Panc1 (cell line): ENCODE measurements at regions not wholly inside any gene's neighbourhood (a gene's known extent, or its start where the extent isn't known, plus 50 kb on each side); places are given as distances from the start of the nearest gene placed in this dataset.
"Not testable (repeated sequence)": the region's sequence is repeated elsewhere in the genome, so short reads cannot be mapped to it uniquely, and the experiment has no call there.

Source experiments
- ATAC-seq: fragments of 200-7000 bp; cut with Tn5 transposase; 2 replicates; pipeline ENCODE4 v1.9.1; 2020; ENCODE audit warnings: mild to moderate bottlenecking, moderate library complexity
- BruUV-seq: library from RNA; stranded (reverse); fragments of 400-500 nt; replicated peaks from 2 replicates; lab custom pipeline; 2021; lab: Mats Ljungman, UMichigan
- CTCF ChIA-PET: fragments of 300-600 bp; sonication (Branson Sonifier 250); formaldehyde crosslinking; loops from one replicate; lab custom pipeline; 2022; ENCODE audit warnings: antibody characterized with exemption; lab: Charles Lee
- POLR2A ChIA-PET: fragments of 300-600 bp; sonication (Branson Sonifier 250); formaldehyde crosslinking; loops from one replicate; lab custom pipeline; 2022; ENCODE audit warnings: antibody characterized with exemption; lab: Charles Lee
- DNase-seq: peaks from one replicate; pipeline ENCODE4 v3.0.0-alpha.2; 2010; ENCODE audit warnings: low read depth, low spot score
- H3K27ac ChIP-seq: 2 replicates; pipeline ENCODE4 v1.5.1; 2011; ENCODE audit warnings: mild to moderate bottlenecking, low read length, inconsistent platforms
- H3K27me3 ChIP-seq: fragments of 200-500 bp; sonication (Bioruptor generic); 2 replicates; pipeline ENCODE4 v1.6.0; 2014; ENCODE audit warnings: low read length, inconsistent platforms; ENCODE audit not compliant: control insufficient read depth, insufficient read depth
- H3K36me3 ChIP-seq: fragments of 200-500 bp; sonication (Bioruptor generic); 2 replicates; pipeline ENCODE4 v1.5.1; 2014; ENCODE audit warnings: inconsistent platforms, mild to moderate bottlenecking, low read length, moderate library complexity; ENCODE audit not compliant: control insufficient read depth, insufficient read depth
- H3K4me1 ChIP-seq: 2 replicates; pipeline ENCODE4 v1.5.1; 2011; ENCODE audit warnings: inconsistent platforms, mild to moderate bottlenecking, low read length, moderate library complexity; ENCODE audit not compliant: control insufficient read depth, insufficient read depth
- H3K4me3 ChIP-seq, 2 experiments: 2 replicates each; pipeline ENCODE4 v1.5.1; 2011 to 2012; ENCODE audit warnings: low read depth in 2 of 2, low read length in 2 of 2, mild to moderate bottlenecking in 2 of 2, inconsistent platforms in 1 of 2, moderate library complexity in 1 of 2
- H3K9me3 ChIP-seq: fragments of 200-500 bp; sonication (Bioruptor generic); 2 replicates; pipeline ENCODE4 v1.5.1; 2014; ENCODE audit warnings: low read depth, mild to moderate bottlenecking, inconsistent platforms, low read length, moderate library complexity; ENCODE audit not compliant: control insufficient read depth, insufficient read depth
- POLR2AphosphoS5 ChIP-seq: IDR thresholded peaks from 2 replicates; pipeline ENCODE4 v1.6.1; 2012; ENCODE audit warnings: mild to moderate bottlenecking, low read depth, low read length, moderate library complexity
- SIN3A ChIP-seq: IDR thresholded peaks from 2 replicates; pipeline ENCODE4 v1.6.1; 2012; ENCODE audit warnings: low read depth, mild to moderate bottlenecking, low read length, moderate library complexity, borderline replicate concordance; ENCODE audit not compliant: insufficient read depth
- TCF7L2 ChIP-seq: IDR thresholded peaks from 2 replicates; pipeline ENCODE4 v1.6.1; 2011; ENCODE audit warnings: mild to moderate bottlenecking, low read depth, low read length, inconsistent platforms
- in situ Hi-C: cut with HindIII; loops from 2 replicates; pipeline ENCODE4 v1.10.0; 2016; ENCODE audit warnings: low sequenced_read_pairs, low pct_unique_long_range_greater_than_20kb
- intact Hi-C: fragments of 100-400 bp; cut with micrococcal nuclease; formaldehyde crosslinking; loops from one replicate; pipeline ENCODE4 v1.10.0; 2022; ENCODE audit not compliant: unreplicated experiment
- TF ChIP-seq, protein P1 (sequence below), 2 experiments: IDR thresholded peaks; 2 replicates each; pipeline ENCODE4 v1.6.1; 2011 to 2012; ENCODE audit warnings: low read depth in 2 of 2, control low read depth in 1 of 2, low read length in 1 of 2, mild to moderate bottlenecking in 1 of 2, moderate library complexity in 1 of 2; ENCODE audit not compliant: insufficient read depth in 1 of 2
- TF ChIP-seq, protein P2 (sequence below): fragments of 450-650 bp; IDR thresholded peaks from 2 replicates; pipeline ENCODE4 v1.5.1; 2017; ENCODE audit warnings: mild to moderate bottlenecking

DNA sequence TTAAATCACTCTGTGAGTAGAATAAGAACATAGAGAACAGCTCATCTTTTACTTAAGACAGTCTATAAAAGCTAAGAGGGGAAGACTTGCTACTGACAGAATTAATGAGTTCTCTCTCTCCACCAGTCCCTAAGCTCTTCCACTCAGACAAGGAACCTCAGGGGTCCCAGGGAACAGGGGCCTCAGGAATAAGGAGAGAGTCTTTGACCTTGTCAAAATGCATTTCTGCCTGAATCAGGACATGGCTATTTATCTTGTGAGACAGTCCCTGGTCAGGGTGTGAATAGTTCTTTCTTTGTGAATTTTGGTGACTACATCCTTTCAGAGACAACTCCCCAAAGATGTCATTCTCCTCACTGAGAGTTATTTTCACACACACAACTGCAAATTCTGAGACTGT lies 218.7 kb upstream of the HS3ST1 start:
- POLR2A ChIA-PET, result no interaction called here
- Histone ChIP-seq H3K4me3 (no peak overlapping the region), H3K27ac (no peak overlapping the region), H3K9me3 (no peaks in the 10 kb centered on the region), H3K4me1 (peaks cover 3% of the 10 kb centered on the region; the same call in 1 of the 2 replicates), H3K36me3 (no peaks in the 10 kb centered on the region), H3K27me3 (no peaks in the 10 kb centered on the region)
- no peak for ATAC-seq
- TF ChIP-seq SIN3A, result no peak
- TF ChIP-seq TCF7L2, result no peak
- TF ChIP-seq, protein P1, sequence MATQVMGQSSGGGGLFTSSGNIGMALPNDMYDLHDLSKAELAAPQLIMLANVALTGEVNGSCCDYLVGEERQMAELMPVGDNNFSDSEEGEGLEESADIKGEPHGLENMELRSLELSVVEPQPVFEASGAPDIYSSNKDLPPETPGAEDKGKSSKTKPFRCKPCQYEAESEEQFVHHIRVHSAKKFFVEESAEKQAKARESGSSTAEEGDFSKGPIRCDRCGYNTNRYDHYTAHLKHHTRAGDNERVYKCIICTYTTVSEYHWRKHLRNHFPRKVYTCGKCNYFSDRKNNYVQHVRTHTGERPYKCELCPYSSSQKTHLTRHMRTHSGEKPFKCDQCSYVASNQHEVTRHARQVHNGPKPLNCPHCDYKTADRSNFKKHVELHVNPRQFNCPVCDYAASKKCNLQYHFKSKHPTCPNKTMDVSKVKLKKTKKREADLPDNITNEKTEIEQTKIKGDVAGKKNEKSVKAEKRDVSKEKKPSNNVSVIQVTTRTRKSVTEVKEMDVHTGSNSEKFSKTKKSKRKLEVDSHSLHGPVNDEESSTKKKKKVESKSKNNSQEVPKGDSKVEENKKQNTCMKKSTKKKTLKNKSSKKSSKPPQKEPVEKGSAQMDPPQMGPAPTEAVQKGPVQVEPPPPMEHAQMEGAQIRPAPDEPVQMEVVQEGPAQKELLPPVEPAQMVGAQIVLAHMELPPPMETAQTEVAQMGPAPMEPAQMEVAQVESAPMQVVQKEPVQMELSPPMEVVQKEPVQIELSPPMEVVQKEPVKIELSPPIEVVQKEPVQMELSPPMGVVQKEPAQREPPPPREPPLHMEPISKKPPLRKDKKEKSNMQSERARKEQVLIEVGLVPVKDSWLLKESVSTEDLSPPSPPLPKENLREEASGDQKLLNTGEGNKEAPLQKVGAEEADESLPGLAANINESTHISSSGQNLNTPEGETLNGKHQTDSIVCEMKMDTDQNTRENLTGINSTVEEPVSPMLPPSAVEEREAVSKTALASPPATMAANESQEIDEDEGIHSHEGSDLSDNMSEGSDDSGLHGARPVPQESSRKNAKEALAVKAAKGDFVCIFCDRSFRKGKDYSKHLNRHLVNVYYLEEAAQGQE (IDR thresholded peaks at IDR 0.05; ENCODE audit: insufficient read depth in 1 of 2, low read depth in 2 of 2, low read length in 1 of 2), result no peak
- TF ChIP-seq, protein P2, sequence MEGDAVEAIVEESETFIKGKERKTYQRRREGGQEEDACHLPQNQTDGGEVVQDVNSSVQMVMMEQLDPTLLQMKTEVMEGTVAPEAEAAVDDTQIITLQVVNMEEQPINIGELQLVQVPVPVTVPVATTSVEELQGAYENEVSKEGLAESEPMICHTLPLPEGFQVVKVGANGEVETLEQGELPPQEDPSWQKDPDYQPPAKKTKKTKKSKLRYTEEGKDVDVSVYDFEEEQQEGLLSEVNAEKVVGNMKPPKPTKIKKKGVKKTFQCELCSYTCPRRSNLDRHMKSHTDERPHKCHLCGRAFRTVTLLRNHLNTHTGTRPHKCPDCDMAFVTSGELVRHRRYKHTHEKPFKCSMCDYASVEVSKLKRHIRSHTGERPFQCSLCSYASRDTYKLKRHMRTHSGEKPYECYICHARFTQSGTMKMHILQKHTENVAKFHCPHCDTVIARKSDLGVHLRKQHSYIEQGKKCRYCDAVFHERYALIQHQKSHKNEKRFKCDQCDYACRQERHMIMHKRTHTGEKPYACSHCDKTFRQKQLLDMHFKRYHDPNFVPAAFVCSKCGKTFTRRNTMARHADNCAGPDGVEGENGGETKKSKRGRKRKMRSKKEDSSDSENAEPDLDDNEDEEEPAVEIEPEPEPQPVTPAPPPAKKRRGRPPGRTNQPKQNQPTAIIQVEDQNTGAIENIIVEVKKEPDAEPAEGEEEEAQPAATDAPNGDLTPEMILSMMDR, result no peak
- no peak for TF ChIP-seq POLR2AphosphoS5
- no TSS peak for BruUV-seq
- in situ Hi-C loops, result no loop called here
- intact Hi-C loops, result no loop called here
- CTCF ChIA-PET, result no interaction called here
- DNase-seq, result no peak

DNA sequence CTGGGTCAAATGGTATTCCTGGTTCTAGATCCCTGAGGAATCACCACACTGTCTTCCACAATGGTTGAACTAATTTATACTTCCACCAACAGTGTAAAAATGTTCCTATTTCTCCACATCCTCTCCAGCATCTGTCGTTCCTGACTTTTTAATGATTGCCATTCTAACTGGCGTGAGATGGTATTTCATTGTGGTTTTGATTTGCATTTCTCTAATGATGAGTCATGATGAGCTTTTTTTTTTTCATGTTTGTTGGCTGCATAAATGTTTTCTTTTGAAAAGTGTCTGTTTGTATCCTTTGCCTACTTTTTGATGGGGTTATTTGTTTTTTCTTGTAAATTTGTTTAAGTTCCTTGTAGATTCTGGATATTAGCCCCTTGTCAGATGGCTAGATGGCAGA lies 214.4 kb upstream of the HS3ST1 start:
- in situ Hi-C loops, BruUV-seq, CTCF ChIA-PET, DNase-seq, intact Hi-C loops, H3K27me3 ChIP-seq, H3K36me3 ChIP-seq, H3K4me1 ChIP-seq, H3K9me3 ChIP-seq, POLR2A ChIA-PET, H3K4me3 ChIP-seq, H3K27ac ChIP-seq, ATAC-seq: not testable (repeated sequence)

DNA sequence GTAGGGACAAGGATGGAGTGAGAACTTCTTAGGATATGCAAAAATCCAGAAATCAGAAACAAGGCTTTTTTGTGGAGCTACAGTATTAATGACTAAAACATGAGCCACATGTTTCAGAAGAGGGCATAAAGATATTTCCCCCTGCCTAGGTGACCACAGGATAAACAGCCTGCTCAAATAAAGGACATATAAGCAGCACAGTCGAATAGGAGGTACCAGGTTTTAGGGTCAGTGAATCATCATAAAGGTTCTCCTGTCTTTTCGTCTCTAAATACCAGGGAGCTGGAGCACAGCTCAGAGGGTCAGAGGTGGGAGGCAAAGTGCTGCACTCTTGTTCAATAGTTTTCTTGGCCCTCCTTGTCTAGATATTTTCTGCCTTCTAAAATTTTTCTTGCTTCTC lies 211.9 kb upstream of the HS3ST1 start:
- ATAC-seq (no peak), DNase-seq (no peak)
- intact Hi-C loops, result no loop called here
- ChIA-PET CTCF (no interaction called here), POLR2A (no interaction called here)
- Histone ChIP-seq H3K36me3 (no peaks in the 10 kb centered on the region), H3K4me3 (no peak overlapping the region), H3K9me3 (no peaks in the 10 kb centered on the region), H3K4me1 (no peaks in the 10 kb centered on the region), H3K27me3 (no peaks in the 10 kb centered on the region), H3K27ac (no peak overlapping the region)
- BruUV-seq, result no TSS peak
- TF ChIP-seq SIN3A (no peak), TCF7L2 (no peak), POLR2AphosphoS5 (no peak)
- TF ChIP-seq, protein P1 (IDR thresholded peaks at IDR 0.05; ENCODE audit: insufficient read depth in 1 of 2, low read depth in 2 of 2, low read length in 1 of 2), result no peak
- TF ChIP-seq, protein P2, result no peak
- in situ Hi-C loops, result no loop called here
